ENCODE measurements at regions not wholly inside any gene's neighbourhood (a gene's known extent, or its start where the extent isn't known, plus 50 kb on each side); places are given as distances from the start of the nearest gene placed in this dataset.

DNA sequence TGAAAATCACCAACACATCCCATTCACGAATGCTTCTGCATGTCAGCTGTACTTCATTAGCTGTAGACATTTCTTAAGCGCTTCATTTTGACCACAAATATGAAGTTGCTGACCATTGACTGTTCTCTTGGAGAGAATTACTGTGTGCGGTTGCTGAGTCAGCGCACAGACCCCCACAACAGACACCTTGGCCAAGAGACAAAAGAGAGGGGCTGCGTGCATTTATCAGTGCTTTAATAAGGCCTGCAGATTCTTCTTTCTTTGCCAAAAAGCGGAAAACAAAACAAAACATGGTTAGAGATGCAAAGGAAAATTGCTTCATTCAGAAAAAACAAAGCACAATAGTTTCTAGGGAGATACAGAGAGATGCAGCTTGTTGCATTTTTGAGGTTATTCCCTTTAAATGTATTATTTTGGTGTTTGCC lies 174.7 kb downstream of the ACKR3 start:
- DNase-seq (peak; percentile 74 to 92 (median 90)), ATAC-seq (ENCODE audit: insufficient read depth, low FRiP score) (no peak)
- Histone ChIP-seq H3K27me3 (ENCODE audit: control insufficient read depth in 3 of 3, insufficient read depth in 3 of 3, low read length in 2 of 3) (no peaks in the 10 kb centered on the region), H3K9ac (ENCODE audit: insufficient read depth in 1 of 2, low read length in 2 of 2) (no peak overlapping the region), H3K9me3 (ENCODE audit: control insufficient read depth in 4 of 4, insufficient read depth in 3 of 4, low read length in 3 of 4) (no peaks in the 10 kb centered on the region), H3K27ac (ENCODE audit: low read depth in 1 of 2, low read length in 1 of 2) (no peak overlapping the region), H3K4me1 (ENCODE audit: control insufficient read depth in 5 of 5, insufficient read depth in 5 of 5, low read length in 5 of 5) (peaks cover 0 to 66% (median 30%) of the 10 kb centered on the region in 5 donors), H3K36me3 (ENCODE audit: control insufficient read depth in 4 of 4, insufficient read depth in 4 of 4, low read length in 4 of 4) (no peaks in the 10 kb centered on the region), H3K4me3 (no peak overlapping the region)
- 80 to 88% methylated on average over 6 of the region's 6 CpGs for WGBS, 2 donors
- TF ChIP-seq, protein P1, sequence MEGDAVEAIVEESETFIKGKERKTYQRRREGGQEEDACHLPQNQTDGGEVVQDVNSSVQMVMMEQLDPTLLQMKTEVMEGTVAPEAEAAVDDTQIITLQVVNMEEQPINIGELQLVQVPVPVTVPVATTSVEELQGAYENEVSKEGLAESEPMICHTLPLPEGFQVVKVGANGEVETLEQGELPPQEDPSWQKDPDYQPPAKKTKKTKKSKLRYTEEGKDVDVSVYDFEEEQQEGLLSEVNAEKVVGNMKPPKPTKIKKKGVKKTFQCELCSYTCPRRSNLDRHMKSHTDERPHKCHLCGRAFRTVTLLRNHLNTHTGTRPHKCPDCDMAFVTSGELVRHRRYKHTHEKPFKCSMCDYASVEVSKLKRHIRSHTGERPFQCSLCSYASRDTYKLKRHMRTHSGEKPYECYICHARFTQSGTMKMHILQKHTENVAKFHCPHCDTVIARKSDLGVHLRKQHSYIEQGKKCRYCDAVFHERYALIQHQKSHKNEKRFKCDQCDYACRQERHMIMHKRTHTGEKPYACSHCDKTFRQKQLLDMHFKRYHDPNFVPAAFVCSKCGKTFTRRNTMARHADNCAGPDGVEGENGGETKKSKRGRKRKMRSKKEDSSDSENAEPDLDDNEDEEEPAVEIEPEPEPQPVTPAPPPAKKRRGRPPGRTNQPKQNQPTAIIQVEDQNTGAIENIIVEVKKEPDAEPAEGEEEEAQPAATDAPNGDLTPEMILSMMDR (IDR thresholded peaks at IDR 0.05; ENCODE audit: control extremely low read depth, extremely low read depth): no peak

DNA sequence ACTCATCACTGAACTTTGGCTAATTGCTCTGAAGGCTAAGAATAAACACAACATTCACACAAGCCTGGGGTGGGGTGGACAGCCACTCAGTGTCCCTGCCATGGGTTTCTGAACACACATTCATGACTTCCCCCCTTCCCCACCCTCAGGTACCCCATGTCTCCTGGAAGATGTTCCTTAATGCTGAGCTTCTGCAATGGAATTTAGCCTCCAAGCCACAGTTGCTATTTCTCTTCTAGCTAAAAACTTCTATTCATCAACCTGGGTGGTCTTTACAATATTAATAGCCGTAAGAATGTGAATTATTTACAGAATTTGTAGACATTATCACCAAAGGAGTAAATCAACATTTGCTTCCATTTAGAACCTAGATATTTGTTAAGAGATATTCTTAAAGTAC lies 175.1 kb downstream of the ACKR3 start:
- no peak overlapping the region for H3K9ac ChIP-seq (ENCODE audit: insufficient read depth in 1 of 2, low read length in 2 of 2)
- ATAC-seq (ENCODE audit: insufficient read depth, low FRiP score): no peak
- DNase-seq: peak in 1 of 3 donors; percentile 48
- H3K4me1 ChIP-seq (ENCODE audit: control insufficient read depth in 5 of 5, insufficient read depth in 5 of 5, low read length in 5 of 5): peaks cover 0 to 67% (median 30%) of the 10 kb centered on the region in 5 donors
- no peak overlapping the region for H3K27ac ChIP-seq (ENCODE audit: low read depth in 1 of 2, low read length in 1 of 2)
- no peaks in the 10 kb centered on the region for H3K27me3 ChIP-seq (ENCODE audit: control insufficient read depth in 3 of 3, insufficient read depth in 3 of 3, low read length in 2 of 3)
- H3K36me3 ChIP-seq (ENCODE audit: control insufficient read depth in 4 of 4, insufficient read depth in 4 of 4, low read length in 4 of 4): no peaks in the 10 kb centered on the region
- H3K9me3 ChIP-seq (ENCODE audit: control insufficient read depth in 4 of 4, insufficient read depth in 3 of 4, low read length in 3 of 4): no peaks in the 10 kb centered on the region
- TF ChIP-seq, protein P1 (IDR thresholded peaks at IDR 0.05; ENCODE audit: control extremely low read depth, extremely low read depth): no peak
- H3K4me3 ChIP-seq: no peak overlapping the region
- 80 to 89% methylated on average over 1 of the region's 1 CpG for WGBS, 2 donors

DNA sequence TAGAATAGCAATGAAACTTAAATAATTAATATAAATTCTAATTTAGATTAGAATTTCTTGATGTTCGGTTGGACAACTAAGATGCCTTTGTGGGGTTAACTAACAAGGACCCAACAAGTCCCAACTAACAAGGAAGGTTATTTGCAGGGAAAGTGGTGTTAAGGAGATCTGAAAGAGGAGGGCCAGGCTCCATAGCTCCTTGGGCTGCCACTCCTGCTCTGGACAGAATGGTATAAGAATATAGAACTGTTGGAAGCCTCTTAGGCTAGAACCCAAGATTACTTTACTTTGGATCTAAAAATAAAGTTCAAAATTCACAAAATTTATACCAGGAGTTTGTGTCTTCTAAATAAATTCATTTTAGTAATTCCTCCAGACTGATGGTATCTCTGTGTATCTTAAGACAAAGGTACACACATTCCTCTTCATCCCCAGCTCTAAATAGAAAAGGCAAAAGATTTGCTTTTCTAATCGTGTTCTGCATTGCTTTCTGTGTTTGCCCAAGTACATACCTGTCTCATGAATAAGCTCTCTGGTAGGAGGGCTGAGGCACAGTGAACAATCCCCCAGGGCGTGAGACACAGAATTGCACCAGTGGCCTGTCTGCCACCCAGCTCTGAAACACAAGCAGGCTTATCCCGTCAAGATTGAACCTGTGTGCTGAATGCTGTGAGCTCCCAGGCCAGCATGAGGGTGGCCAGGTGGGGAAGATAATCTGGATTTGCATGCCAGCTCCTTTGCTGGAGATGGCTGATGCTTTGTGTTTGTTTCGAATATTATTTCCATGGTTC lies 176.0 kb downstream of the ACKR3 start:
- no peaks in the 10 kb centered on the region for H3K9me3 ChIP-seq (ENCODE audit: control insufficient read depth in 4 of 4, insufficient read depth in 3 of 4, low read length in 3 of 4)
- H3K27ac ChIP-seq (ENCODE audit: low read depth in 1 of 2, low read length in 1 of 2): no peak overlapping the region
- H3K4me1 ChIP-seq (ENCODE audit: control insufficient read depth in 5 of 5, insufficient read depth in 5 of 5, low read length in 5 of 5): peaks cover 0 to 67% (median 30%) of the 10 kb centered on the region in 5 donors
- 67 to 86% methylated on average over 5 of the region's 5 CpGs for WGBS, 2 donors
- DNase-seq (peak in 1 of 3 donors; percentile 36), ATAC-seq (ENCODE audit: insufficient read depth, low FRiP score) (no peak)
- no peaks in the 10 kb centered on the region for H3K27me3 ChIP-seq (ENCODE audit: control insufficient read depth in 3 of 3, insufficient read depth in 3 of 3, low read length in 2 of 3)
- H3K9ac ChIP-seq (ENCODE audit: insufficient read depth in 1 of 2, low read length in 2 of 2): no peak overlapping the region
- H3K36me3 ChIP-seq (ENCODE audit: control insufficient read depth in 4 of 4, insufficient read depth in 4 of 4, low read length in 4 of 4): no peaks in the 10 kb centered on the region
- TF ChIP-seq, protein P1 (IDR thresholded peaks at IDR 0.05; ENCODE audit: control extremely low read depth, extremely low read depth): no peak
- no peak overlapping the region for H3K4me3 ChIP-seq
